Left ventricle myocardium inferior (tissue), 1 donor: ENCODE measurements at regions not wholly inside any gene's neighbourhood (a gene's known extent, or its start where the extent isn't known, plus 50 kb on each side); places are given as distances from the start of the nearest gene placed in this dataset.

Experiments used
- DNase-seq: peaks from one replicate; pipeline ENCODE4 v3.0.0-alpha.2; 2020
- H3K27ac ChIP-seq: fragments of 200-600 bp; replicated peaks from 2 replicates; pipeline ENCODE4 v1.8.0; 2021
- H3K27me3 ChIP-seq: fragments of 200-600 bp; 2 replicates; pipeline ENCODE4 v1.8.0; 2021; ENCODE audit warnings: low read depth
- H3K36me3 ChIP-seq: fragments of 200-600 bp; 2 replicates; pipeline ENCODE4 v1.8.0; 2021
- H3K4me1 ChIP-seq: fragments of 200-600 bp; 2 replicates; pipeline ENCODE4 v1.8.0; 2021
- H3K4me3 ChIP-seq: fragments of 200-600 bp; 2 replicates; pipeline ENCODE4 v1.8.0; 2021; ENCODE audit warnings: mild to moderate bottlenecking, moderate library complexity
- H3K9me3 ChIP-seq: fragments of 200-600 bp; replicated peaks from 2 replicates; pipeline ENCODE4 v1.8.0; 2021
- CTCF ChIP-seq: fragments of 200-600 bp; IDR thresholded peaks from 2 replicates; pipeline ENCODE4 v1.8.0; 2021; ENCODE audit warnings: antibody characterized with exemption, mild to moderate bottlenecking, borderline replicate concordance
- intact Hi-C: fragments of 100-400 bp; cut with micrococcal nuclease; formaldehyde crosslinking; loops from one replicate; pipeline ENCODE4 v1.11.0; 2022
- donor health status: DM: no; HTN: yes; CAD: no; lungs with severe emphysema.

- H3K9me3 ChIP-seq: peaks cover 25% of the 10 kb centered on the region
- peaks cover 10% of the 10 kb centered on the region for H3K4me1 ChIP-seq
- intact Hi-C loops: no loop called here
- H3K36me3 ChIP-seq: no peaks in the 10 kb centered on the region
- no peak overlapping the region for H3K4me3 ChIP-seq
- DNase-seq: no peak
- no peaks in the 10 kb centered on the region for H3K27me3 ChIP-seq
- no peak overlapping the region for H3K27ac ChIP-seq
- TF ChIP-seq CTCF: no peak
Observed at GRCh38 chr12:77210724-77211123, 145.4 kb upstream of the E2F7 start.

GRCh38 chr12:77204083-77204482 is 138.7 kb upstream of the E2F7 start:
- H3K27ac ChIP-seq: no peak overlapping the region
- no peak overlapping the region for H3K4me3 ChIP-seq
- no peaks in the 10 kb centered on the region for H3K27me3 ChIP-seq
- intact Hi-C loops: no loop called here
- DNase-seq: no peak
- H3K9me3 ChIP-seq: peaks cover under 1% of the 10 kb centered on the region
- no peaks in the 10 kb centered on the region for H3K36me3 ChIP-seq
- peak; percentile 26 for TF ChIP-seq CTCF
- H3K4me1 ChIP-seq: no peaks in the 10 kb centered on the region

GRCh38 chr12:77202457-77203060 is 137.2 kb upstream of the E2F7 start:
- H3K27me3 ChIP-seq: no peaks in the 10 kb centered on the region
- no peak for TF ChIP-seq CTCF
- intact Hi-C loops: no loop called here
- no peak overlapping the region for H3K4me3 ChIP-seq
- H3K4me1 ChIP-seq: no peaks in the 10 kb centered on the region
- H3K9me3 ChIP-seq: peaks cover 16% of the 10 kb centered on the region
- no peaks in the 10 kb centered on the region for H3K36me3 ChIP-seq
- DNase-seq: no peak
- H3K27ac ChIP-seq: no peak overlapping the region

GRCh38 chr12:77189901-77190416 is 124.6 kb upstream of the E2F7 start:
- Histone ChIP-seq H3K4me1 (no peaks in the 10 kb centered on the region), H3K27ac (no peak overlapping the region), H3K36me3 (no peaks in the 10 kb centered on the region), H3K9me3 (no peaks in the 10 kb centered on the region), H3K4me3 (no peak overlapping the region), H3K27me3 (no peaks in the 10 kb centered on the region)
- DNase-seq: no peak
- TF ChIP-seq CTCF: no peak
- intact Hi-C loops: no loop called here

GRCh38 chr12:77189458-77189857 is 124.1 kb upstream of the E2F7 start:
- no peak for DNase-seq
- no peak overlapping the region for H3K4me3 ChIP-seq
- no peaks in the 10 kb centered on the region for H3K27me3 ChIP-seq
- H3K27ac ChIP-seq: no peak overlapping the region
- no peak for TF ChIP-seq CTCF
- no peaks in the 10 kb centered on the region for H3K36me3 ChIP-seq
- no peaks in the 10 kb centered on the region for H3K4me1 ChIP-seq
- intact Hi-C loops: no loop called here
- no peaks in the 10 kb centered on the region for H3K9me3 ChIP-seq

GRCh38 chr12:77179515-77179914 is 114.1 kb upstream of the E2F7 start:
- Histone ChIP-seq H3K9me3 (peaks cover 13% of the 10 kb centered on the region), H3K4me1 (no peaks in the 10 kb centered on the region), H3K4me3 (no peak overlapping the region), H3K27me3 (no peaks in the 10 kb centered on the region), H3K36me3 (no peaks in the 10 kb centered on the region), H3K27ac (no peak overlapping the region)
- DNase-seq: no peak
- no peak for TF ChIP-seq CTCF
- intact Hi-C loops: no loop called here
